HepG2 (cell line): ENCODE measurements at regions not wholly inside any gene's neighbourhood (a gene's known extent, or its start where the extent isn't known, plus 50 kb on each side); places are given as distances from the start of the nearest gene placed in this dataset.

Experiments used
- ATAC-seq: fragments of 200-7000 bp; cut with Tn5 transposase; 3 replicates; pipeline ENCODE4 v1.9.1; 2020; ENCODE audit warnings: mild to moderate bottlenecking, moderate library complexity
- BruUV-seq: library from RNA; stranded (reverse); fragments of 400-500 nt; replicated peaks from 2 replicates; lab custom pipeline; 2021; lab: Mats Ljungman, UMichigan
- CTCF ChIA-PET: fragments of 300-600 bp; formaldehyde crosslinking; extraction: SDS; loops from one replicate; lab custom pipeline; 2021; ENCODE audit warnings: low total read pairs, inconsistent platforms, low intra/inter-chr PET ratio; lab: Yijun Ruan, JAX
- POLR2A ChIA-PET: fragments of 350-600 bp; sonication (Branson Sonifier 250); formaldehyde crosslinking; loops from one replicate; lab custom pipeline; 2020; ENCODE audit warnings: antibody characterized with exemption, inconsistent platforms; lab: Yijun Ruan, JAX
- DNase-seq: peaks from one replicate; pipeline ENCODE4 v3.0.0-alpha.2; 2015; ENCODE audit warnings: low spot score
- FAIRE-seq: peaks from 3 replicates; lab custom pipeline; 2011; peaks lifted over from hg19 to GRCh38; lab: Jason Lieb, UNC
- H2AFZ ChIP-seq: one replicate; pipeline ENCODE4 v1.6.1; 2011; ENCODE audit warnings: low read length, inconsistent platforms
- H3K27ac ChIP-seq: fragments of 300-600 bp; 3 replicates; pipeline ENCODE4 v1.8.0; 2011; ENCODE audit warnings: mixed run types, mild to moderate bottlenecking, mixed read lengths, low read length, inconsistent platforms; ENCODE audit not compliant: insufficient read depth; ENCODE audit errors: extremely low read length
- H3K27me3 ChIP-seq, 2 experiments: fragments of 200-600 bp in 1 of 2; 2 replicates in 1 of 2; 3 replicates in 1 of 2; pipeline versions ENCODE4 v1.6.0 to v1.8.0; 2011; ENCODE audit warnings: low read length in 2 of 2, mild to moderate bottlenecking in 2 of 2, moderate library complexity in 2 of 2, inconsistent platforms in 1 of 2; ENCODE audit not compliant: insufficient read depth in 2 of 2, control insufficient read depth in 1 of 2
- H3K36me3 ChIP-seq, 2 experiments: fragments of 200-600 bp in 1 of 2; replicated peaks in 1 of 2; 2 replicates in 1 of 2; 3 replicates in 1 of 2; pipeline versions ENCODE4 v1.5.1 to v1.8.0; 2011; ENCODE audit warnings: low read length in 2 of 2, inconsistent platforms in 1 of 2; ENCODE audit not compliant: insufficient read depth in 2 of 2, control insufficient read depth in 1 of 2
- H3K4me1 ChIP-seq: 2 replicates; pipeline ENCODE4 v1.5.1; 2012; ENCODE audit warnings: low read length, inconsistent platforms; ENCODE audit not compliant: insufficient read depth
- H3K4me2 ChIP-seq: 2 replicates; pipeline ENCODE4 v1.6.0; 2011; ENCODE audit warnings: low read depth, low read length, inconsistent platforms
- H3K4me3 ChIP-seq, 3 experiments: fragments of 200-600 bp in 1 of 3; sonication (generic), shearing (Covaris generic) in 1 of 3; replicated peaks in 1 of 3; 2 replicates each; pipeline ENCODE4 v1.5.1; 2011 to 2016; ENCODE audit warnings: low read length in 3 of 3, inconsistent platforms in 2 of 3, low read depth in 2 of 3, mild to moderate bottlenecking in 2 of 3, control low read depth in 1 of 3, mixed read lengths in 1 of 3; ENCODE audit not compliant: insufficient read depth in 1 of 3
- H3K79me2 ChIP-seq: one replicate; pipeline ENCODE4 v1.6.1; 2011; ENCODE audit warnings: low read length, inconsistent platforms; ENCODE audit not compliant: insufficient read depth
- H3K9ac ChIP-seq: 2 replicates; pipeline ENCODE4 v1.6.0; 2011; ENCODE audit warnings: mild to moderate bottlenecking, low read depth, low read length, inconsistent platforms; ENCODE audit not compliant: insufficient read depth
- H3K9me3 ChIP-seq: 2 replicates; pipeline ENCODE4 v1.5.1; 2012; ENCODE audit warnings: mild to moderate bottlenecking, low read length
- H4K20me1 ChIP-seq: 2 replicates; pipeline ENCODE4 v1.6.0; 2011; ENCODE audit warnings: inconsistent platforms, mild to moderate bottlenecking, low read length, moderate library complexity; ENCODE audit not compliant: insufficient read depth
- ATRX ChIP-seq: sonication (generic); formaldehyde crosslinking; IDR thresholded peaks from 2 replicates; pipeline ENCODE4 v1.4.0; 2020; ENCODE audit warnings: missing genetic modification reagents, borderline replicate concordance
- HMG20A ChIP-seq: IDR thresholded peaks from 2 replicates; pipeline ENCODE4 v1.6.1; 2016; ENCODE audit warnings: borderline replicate concordance
- HNRNPL ChIP-seq: fragments of 200-400 bp; formaldehyde crosslinking; IDR thresholded peaks from 2 replicates; pipeline ENCODE4 v1.6.1; 2017; ENCODE audit warnings: mild to moderate bottlenecking, low read depth, low read length
- MAFF ChIP-seq: IDR thresholded peaks from 2 replicates; pipeline ENCODE4 v1.6.1; 2011; ENCODE audit warnings: low read depth, low read length, improper control_type of control experiment
- MAFK ChIP-seq, 2 experiments: IDR thresholded peaks in 1 of 2; conservative IDR thresholded peaks in 1 of 2; 2 replicates each; pipeline ENCODE4 v1.6.1; 2011; ENCODE audit warnings: improper control_type of control experiment in 2 of 2, low read length in 2 of 2
- PHF20 ChIP-seq: sonication (generic); formaldehyde crosslinking; IDR thresholded peaks from 2 replicates; pipeline ENCODE4 v1.5.0; 2020; ENCODE audit warnings: mild to moderate bottlenecking, missing genetic modification reagents
- ZNF282 ChIP-seq: fragments of 450-650 bp; IDR thresholded peaks from 2 replicates; pipeline ENCODE4 v1.6.1; 2018; ENCODE audit not compliant: partially characterized antibody
- WGBS: methylation state at CpG from one replicate; pipeline ENCODE4 v1.1.6; 2017; ENCODE audit warnings: low lambda C conversion rate; 5-methylcytosine and 5-hydroxymethylcytosine counted together
- in situ Hi-C: cut with HindIII; loops from 2 replicates; pipeline ENCODE4 v1.10.0; 2017; ENCODE audit warnings: low pct_unique_long_range_greater_than_20kb; ENCODE audit not compliant: extremely low pct_ligation_motif_present
- intact Hi-C: fragments of 100-400 bp; cut with micrococcal nuclease; formaldehyde crosslinking; loops from one replicate; pipeline ENCODE4 v1.10.0; 2022; ENCODE audit not compliant: unreplicated experiment

DNA sequence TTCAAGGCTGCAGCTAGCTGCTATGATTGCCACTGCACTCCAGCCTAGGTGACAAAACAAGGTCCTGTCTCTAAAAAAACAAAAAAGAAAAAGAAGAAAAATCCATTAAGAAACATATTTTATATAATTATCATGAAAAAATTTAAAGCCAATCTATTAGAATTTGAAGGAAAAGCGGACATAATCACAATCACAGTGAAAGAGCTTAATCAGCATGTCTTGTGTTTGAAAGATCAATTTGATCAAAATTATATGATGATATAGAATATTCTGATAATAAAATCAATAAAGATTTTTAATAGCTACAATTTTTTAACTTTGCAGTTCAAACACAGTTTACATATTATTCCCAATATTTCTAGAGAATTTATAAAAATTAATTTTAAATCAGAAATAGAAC lies 210.1 kb downstream of the MEX3B start:
- WGBS = 4% methylated on average over 1 of the region's 1 CpG
- FAIRE-seq (no peak), ATAC-seq (no peak), DNase-seq (no peak)
- TF ChIP-seq HMG20A (no peak), MAFK (conservative IDR thresholded peaks at IDR 0.05 in 1 of 2, IDR thresholded peaks at IDR 0.05 in 1 of 2; ENCODE audit: low read length in 2 of 2) (peak; percentile 45 to 55; a peak in 2 of 4 replicates), HNRNPL (no peak), ATRX (CRISPR knock-in tag) (no peak), MAFF (0 out of 2 replicates have a peak, but pooled peaks have one; percentile 11)
- H3K36me3 ChIP-seq = no peaks in the 10 kb centered on the region
- H3K4me3 ChIP-seq = no peak overlapping the region
- intact Hi-C loops (no loop called here), in situ Hi-C loops (no loop called here)
- no peaks in the 10 kb centered on the region for H4K20me1 ChIP-seq
- ChIA-PET CTCF (no interaction called here), POLR2A (no interaction called here)
- H2AFZ ChIP-seq = no peak overlapping the region
- H3K9ac ChIP-seq = no peak overlapping the region
- no peaks in the 10 kb centered on the region for H3K79me2 ChIP-seq
- no peak overlapping the region for H3K27ac ChIP-seq
- no peaks in the 10 kb centered on the region for H3K4me1 ChIP-seq
- H3K4me2 ChIP-seq = no peak overlapping the region
- no peaks in the 10 kb centered on the region for H3K9me3 ChIP-seq
- BruUV-seq = no TSS peak
- no peaks in the 10 kb centered on the region for H3K27me3 ChIP-seq

DNA sequence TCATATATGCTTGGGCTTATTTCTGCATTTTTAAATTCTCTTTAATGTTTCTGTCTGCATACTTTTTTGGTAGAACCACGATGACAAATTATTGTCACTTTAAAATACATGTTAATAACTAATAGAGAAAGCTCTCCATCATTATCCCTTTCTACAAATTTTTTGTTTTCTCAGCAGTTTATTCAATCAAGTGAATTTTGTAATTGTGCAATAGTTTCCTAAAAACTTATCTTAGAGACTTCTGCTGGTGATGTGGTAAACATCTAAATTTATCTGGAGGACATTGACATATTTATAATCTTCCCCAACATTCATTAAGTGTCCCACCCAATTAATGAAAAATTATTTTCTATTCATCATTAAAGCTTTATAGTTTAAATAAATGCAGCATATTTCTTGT lies 215.3 kb downstream of the MEX3B start:
- in situ Hi-C loops (no loop called here), intact Hi-C loops (no loop called here)
- Histone ChIP-seq H3K4me1 (no peaks in the 10 kb centered on the region), H3K27ac (no peak overlapping the region), H3K9ac (no peak overlapping the region), H3K36me3 (no peaks in the 10 kb centered on the region), H2AFZ (no peak overlapping the region), H3K9me3 (no peaks in the 10 kb centered on the region), H3K79me2 (no peaks in the 10 kb centered on the region), H4K20me1 (no peaks in the 10 kb centered on the region), H3K27me3 (peaks cover 0 to 3% of the 10 kb centered on the region in 2 experiments; a peak in 1 of 5 replicates), H3K4me2 (no peak overlapping the region), H3K4me3 (no peak overlapping the region)
- BruUV-seq = no TSS peak
- no peak for FAIRE-seq
- DNase-seq = no peak
- TF ChIP-seq PHF20 (no peak), ZNF282 (no peak)
- ChIA-PET CTCF (no interaction called here), POLR2A (no interaction called here)
- ATAC-seq = no peak
- whole genome bisulfite sequencing = 0% methylated on average over 1 of the region's 1 CpG
